HepG2 (cell line): ENCODE measurements at regions not wholly inside any gene's neighbourhood (a gene's known extent, or its start where the extent isn't known, plus 50 kb on each side); places are given as distances from the start of the nearest gene placed in this dataset.

Source experiments
- EP300 ChIP-seq, 3 experiments: sonication (generic) in 1 of 3; formaldehyde crosslinking in 1 of 3; IDR thresholded peaks; 2 replicates each; pipeline versions ENCODE4 v1.5.1 to v1.6.1; 2011 to 2020; ENCODE audit warnings: low read depth in 2 of 3, low read length in 2 of 3, borderline replicate concordance in 1 of 3, improper control_type of control experiment in 1 of 3, mild to moderate bottlenecking in 1 of 3, missing genetic modification reagents in 1 of 3, moderate library complexity in 1 of 3
- EZH2 ChIP-seq: conservative IDR thresholded peaks from 2 replicates; pipeline ENCODE4 v1.6.1; 2012; ENCODE audit warnings: mild to moderate bottlenecking, low read depth, low read length, moderate library complexity
- FOXJ3 ChIP-seq: sonication (generic); formaldehyde crosslinking; IDR thresholded peaks from 2 replicates; pipeline ENCODE4 v1.4.0; 2020; ENCODE audit warnings: missing genetic modification reagents, mild to moderate bottlenecking, borderline replicate concordance
- HOXD1 ChIP-seq: sonication (generic); formaldehyde crosslinking; IDR thresholded peaks from 2 replicates; pipeline ENCODE4 v1.5.0; 2020; ENCODE audit warnings: missing genetic modification reagents
- JUND ChIP-seq: sonication (generic); formaldehyde crosslinking; IDR thresholded peaks from 2 replicates; pipeline ENCODE4 v1.8.0; 2022; ENCODE audit warnings: mild to moderate bottlenecking, missing genetic modification reagents
- ZBTB20 ChIP-seq: sonication (generic); formaldehyde crosslinking; IDR thresholded peaks from 2 replicates; pipeline ENCODE4 v1.8.1; 2023; ENCODE audit warnings: missing genetic modification reagents, low read depth, mild to moderate bottlenecking, borderline replicate concordance
- ZIK1 ChIP-seq: sonication (generic); formaldehyde crosslinking; IDR thresholded peaks from 2 replicates; pipeline ENCODE4 v1.5.0; 2020; ENCODE audit warnings: mild to moderate bottlenecking, low read depth, missing genetic modification reagents, borderline replicate concordance
- ZNF780A ChIP-seq: sonication (generic); formaldehyde crosslinking; IDR thresholded peaks from 2 replicates; pipeline ENCODE4 v1.8.0; 2022; ENCODE audit warnings: mild to moderate bottlenecking, missing genetic modification reagents, moderate library complexity
- TF ChIP-seq, protein P1 (sequence below): sonication (generic); formaldehyde crosslinking; IDR thresholded peaks from 2 replicates; pipeline ENCODE4 v1.8.0; 2022; ENCODE audit warnings: mild to moderate bottlenecking, missing genetic modification reagents, borderline replicate concordance
- TF ChIP-seq, protein P2 (sequence below): sonication (generic); formaldehyde crosslinking; IDR thresholded peaks from 2 replicates; pipeline ENCODE4 v1.4.0; 2020; ENCODE audit warnings: missing genetic modification reagents
- TF ChIP-seq, protein P3 (sequence below): sonication (generic); formaldehyde crosslinking; IDR thresholded peaks from 2 replicates; pipeline ENCODE4 v1.5.0; 2020; ENCODE audit warnings: mild to moderate bottlenecking, missing genetic modification reagents, moderate library complexity

DNA sequence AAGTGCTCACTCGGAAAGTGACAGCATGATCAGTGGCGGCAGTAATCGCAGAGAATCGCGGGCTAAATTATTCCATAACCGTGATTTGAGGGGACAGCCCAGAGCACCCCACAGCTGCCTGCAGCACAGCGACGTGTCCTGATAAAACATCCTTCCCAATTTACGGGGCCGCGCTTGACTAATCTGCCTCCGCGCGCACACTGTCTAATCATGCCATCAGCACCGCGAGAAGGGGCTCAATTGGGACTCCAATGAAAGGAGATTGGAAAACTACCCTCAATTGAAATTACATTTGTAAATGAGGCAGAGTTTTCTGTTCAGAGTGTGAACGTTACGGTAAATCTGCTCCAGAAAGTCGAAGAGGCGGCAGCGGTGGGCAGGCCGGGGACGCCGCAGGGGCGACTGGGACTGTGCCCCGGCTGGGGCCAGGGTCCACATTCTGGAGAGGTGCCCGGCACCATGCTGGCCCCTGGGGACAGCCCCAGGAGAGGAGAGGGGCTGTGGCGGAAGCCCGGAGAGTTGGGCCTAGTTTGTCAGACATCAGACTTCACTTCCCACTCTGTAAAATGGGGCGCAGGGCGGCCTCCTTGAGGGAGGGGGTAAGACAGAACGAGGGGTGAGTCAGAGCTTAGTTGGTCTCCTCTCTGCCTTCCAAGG lies 107.7 kb downstream of the FAM53A start:
- TF ChIP-seq EP300 (IDR thresholded peaks at IDR 0.05; ENCODE audit: low read depth in 2 of 2, low read length in 2 of 2) (no peak), EP300 (CRISPR knock-in tag; IDR thresholded peaks at IDR 0.05; ENCODE audit: borderline replicate concordance) (no peak), FOXJ3 (CRISPR knock-in tag) (no peak), EZH2 (no peak), HOXD1 (no peak), ZNF780A (CRISPR knock-in tag) (no peak), ZIK1 (CRISPR knock-in tag) (no peak), JUND (CRISPR knock-in tag) (no peak), ZBTB20 (CRISPR knock-in tag) (no peak)
- TF ChIP-seq, protein P1, sequence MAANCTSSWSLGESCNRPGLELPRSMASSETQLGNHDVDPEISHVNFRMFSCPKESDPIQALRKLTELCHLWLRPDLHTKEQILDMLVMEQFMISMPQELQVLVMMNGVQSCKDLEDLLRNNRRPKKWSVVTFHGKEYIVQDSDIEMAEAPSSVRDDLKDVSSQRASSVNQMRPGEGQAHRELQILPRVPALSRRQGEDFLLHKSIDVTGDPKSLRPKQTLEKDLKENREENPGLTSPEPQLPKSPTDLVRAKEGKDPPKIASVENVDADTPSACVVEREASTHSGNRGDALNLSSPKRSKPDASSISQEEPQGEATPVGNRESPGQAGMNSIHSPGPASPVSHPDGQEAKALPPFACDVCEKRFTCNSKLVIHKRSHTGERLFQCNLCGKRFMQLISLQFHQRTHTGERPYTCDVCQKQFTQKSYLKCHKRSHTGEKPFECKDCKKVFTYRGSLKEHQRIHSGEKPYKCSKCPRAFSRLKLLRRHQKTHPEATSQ (CRISPR knock-in tag), result no peak
- TF ChIP-seq, protein P2, sequence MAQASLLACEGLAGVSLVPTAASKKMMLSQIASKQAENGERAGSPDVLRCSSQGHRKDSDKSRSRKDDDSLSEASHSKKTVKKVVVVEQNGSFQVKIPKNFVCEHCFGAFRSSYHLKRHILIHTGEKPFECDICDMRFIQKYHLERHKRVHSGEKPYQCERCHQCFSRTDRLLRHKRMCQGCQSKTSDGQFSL (CRISPR knock-in tag), result no peak
- TF ChIP-seq, protein P3, sequence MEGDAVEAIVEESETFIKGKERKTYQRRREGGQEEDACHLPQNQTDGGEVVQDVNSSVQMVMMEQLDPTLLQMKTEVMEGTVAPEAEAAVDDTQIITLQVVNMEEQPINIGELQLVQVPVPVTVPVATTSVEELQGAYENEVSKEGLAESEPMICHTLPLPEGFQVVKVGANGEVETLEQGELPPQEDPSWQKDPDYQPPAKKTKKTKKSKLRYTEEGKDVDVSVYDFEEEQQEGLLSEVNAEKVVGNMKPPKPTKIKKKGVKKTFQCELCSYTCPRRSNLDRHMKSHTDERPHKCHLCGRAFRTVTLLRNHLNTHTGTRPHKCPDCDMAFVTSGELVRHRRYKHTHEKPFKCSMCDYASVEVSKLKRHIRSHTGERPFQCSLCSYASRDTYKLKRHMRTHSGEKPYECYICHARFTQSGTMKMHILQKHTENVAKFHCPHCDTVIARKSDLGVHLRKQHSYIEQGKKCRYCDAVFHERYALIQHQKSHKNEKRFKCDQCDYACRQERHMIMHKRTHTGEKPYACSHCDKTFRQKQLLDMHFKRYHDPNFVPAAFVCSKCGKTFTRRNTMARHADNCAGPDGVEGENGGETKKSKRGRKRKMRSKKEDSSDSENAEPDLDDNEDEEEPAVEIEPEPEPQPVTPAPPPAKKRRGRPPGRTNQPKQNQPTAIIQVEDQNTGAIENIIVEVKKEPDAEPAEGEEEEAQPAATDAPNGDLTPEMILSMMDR (CRISPR knock-in tag), result no peak
